HG03571 (cell line): ENCODE measurements at regions not wholly inside any gene's neighbourhood (a gene's known extent, or its start where the extent isn't known, plus 50 kb on each side); places are given as distances from the start of the nearest gene placed in this dataset.
"Not testable (repeated sequence)": the region's sequence is repeated elsewhere in the genome, so short reads cannot be mapped to it uniquely, and the experiment has no call there.

Experiments used
- ATAC-seq: cut with Tn5 transposase; IDR thresholded peaks from one replicate; pipeline ENCODE4 v1.9.1; 2021; ENCODE audit not compliant: unreplicated experiment

- no peak for ATAC-seq
Measured at GRCh38 chr1:213452501-213452900, 401.5 kb downstream of the RPS6KC1 start.

GRCh38 chr1:213457186-213457585, 406.1 kb downstream of the RPS6KC1 start:
- ATAC-seq = no peak

GRCh38 chr1:213457733-213458132, 406.7 kb downstream of the RPS6KC1 start:
- ATAC-seq = no peak

GRCh38 chr1:213462374-213462773, 411.3 kb downstream of the RPS6KC1 start:
- not testable (repeated sequence) for ATAC-seq

GRCh38 chr1:213464786-213465460, 413.9 kb downstream of the RPS6KC1 start:
- ATAC-seq = no peak

- ATAC-seq = no peak
Measured at GRCh38 chr1:213466541-213466940, 415.5 kb downstream of the RPS6KC1 start.

- ATAC-seq = no peak
Measured at GRCh38 chr1:213474054-213474453, 423.0 kb downstream of the RPS6KC1 start.

- ATAC-seq = no peak
Measured at GRCh38 chr1:213481395-213481794, 430.4 kb downstream of the RPS6KC1 start.

- no peak for ATAC-seq
Measured at GRCh38 chr1:213484333-213484732, 433.3 kb downstream of the RPS6KC1 start.

GRCh38 chr1:213484758-213485157, 433.7 kb downstream of the RPS6KC1 start:
- no peak for ATAC-seq

- no peak for ATAC-seq
Measured at GRCh38 chr1:213486488-213486887, 435.4 kb downstream of the RPS6KC1 start.

- no peak for ATAC-seq
Measured at GRCh38 chr1:213491468-213491867, 440.4 kb downstream of the RPS6KC1 start.

GRCh38 chr1:213492161-213493041, 441.4 kb downstream of the RPS6KC1 start:
- ATAC-seq = no peak

GRCh38 chr1:213499444-213499843, 448.4 kb downstream of the RPS6KC1 start:
- no peak for ATAC-seq

- no peak for ATAC-seq
Measured at GRCh38 chr1:213507472-213508223, 456.6 kb downstream of the RPS6KC1 start.

- ATAC-seq = no peak
Measured at GRCh38 chr1:213511173-213511572, 460.1 kb downstream of the RPS6KC1 start.

- ATAC-seq = no peak
Measured at GRCh38 chr1:213512316-213512715, 461.3 kb downstream of the RPS6KC1 start.

GRCh38 chr1:213513006-213513405, 462.0 kb downstream of the RPS6KC1 start:
- ATAC-seq = no peak

- not testable (repeated sequence) for ATAC-seq
Measured at GRCh38 chr1:213514408-213515179, 463.6 kb downstream of the RPS6KC1 start.

GRCh38 chr1:213519098-213519497, 468.1 kb downstream of the RPS6KC1 start:
- no peak for ATAC-seq

- ATAC-seq = no peak
Measured at GRCh38 chr1:213521206-213521605, 466.6 kb upstream of the PROX1 start.
